Neural crest cell (in vitro differentiated cells): ENCODE measurements at regions not wholly inside any gene's neighbourhood (a gene's known extent, or its start where the extent isn't known, plus 50 kb on each side); places are given as distances from the start of the nearest gene placed in this dataset.

Experiments
- DNase-seq: peaks from one replicate; pipeline ENCODE4 v3.0.0; 2021; ENCODE audit warnings: low read depth, mixed read lengths, low spot score
- H3K27ac Mint-ChIP-seq: one replicate; pipeline ENCODE4 v1.8.0; 2021; ENCODE audit warnings: mild to moderate bottlenecking, mixed read lengths; ENCODE audit not compliant: unreplicated experiment
- H3K27me3 Mint-ChIP-seq: 2 replicates; pipeline ENCODE4 v1.8.0; 2021; ENCODE audit warnings: low read depth, mild to moderate bottlenecking, mixed read lengths
- H3K36me3 Mint-ChIP-seq: 2 replicates; pipeline ENCODE4 v1.8.0; 2021; ENCODE audit warnings: low read depth, mild to moderate bottlenecking, mixed read lengths
- H3K4me1 Mint-ChIP-seq: 2 replicates; pipeline ENCODE4 v1.8.0; 2021; ENCODE audit warnings: mixed read lengths
- H3K4me3 Mint-ChIP-seq: one replicate; pipeline ENCODE4 v1.8.0; 2021; ENCODE audit warnings: mild to moderate bottlenecking, mixed read lengths
- H3K9me3 Mint-ChIP-seq: 2 replicates; pipeline ENCODE4 v1.8.0; 2021; ENCODE audit warnings: mixed read lengths
- TF ChIP-seq, protein P1 (sequence below): fragments of 200-600 bp; sonication (generic); conservative IDR thresholded peaks from 2 replicates; pipeline ENCODE4 v1.5.0; 2021; ENCODE audit warnings: antibody characterized with exemption, mild to moderate bottlenecking

DNA sequence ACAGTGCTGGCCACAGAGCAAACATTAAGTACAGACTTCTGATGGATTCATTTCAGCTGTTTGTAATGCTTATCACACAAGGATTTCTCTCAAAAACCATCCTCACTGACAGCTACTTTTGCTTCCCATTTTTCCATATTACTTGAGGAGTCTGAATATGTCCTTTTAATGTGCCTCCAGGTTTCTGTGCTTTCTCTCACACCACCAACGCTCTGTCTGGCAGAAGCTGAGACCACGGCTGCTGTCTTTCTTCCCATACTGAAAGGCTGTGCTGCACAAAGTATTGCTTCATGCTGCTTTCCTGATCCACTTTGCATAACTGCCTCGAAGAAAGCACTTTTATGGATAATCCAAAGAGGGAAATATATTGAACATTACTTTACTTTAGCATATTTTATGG lies 312.1 kb upstream of the ZEB2 start:
- no peak for DNase-seq
- Mint-ChIP-seq H3K4me3 (no peak overlapping the region), H3K9me3 (peaks cover 5% of the 10 kb centered on the region), H3K27ac (no peak overlapping the region), H3K27me3 (no peaks in the 10 kb centered on the region), H3K4me1 (no peaks in the 10 kb centered on the region), H3K36me3 (no peaks in the 10 kb centered on the region)
- TF ChIP-seq, protein P1, sequence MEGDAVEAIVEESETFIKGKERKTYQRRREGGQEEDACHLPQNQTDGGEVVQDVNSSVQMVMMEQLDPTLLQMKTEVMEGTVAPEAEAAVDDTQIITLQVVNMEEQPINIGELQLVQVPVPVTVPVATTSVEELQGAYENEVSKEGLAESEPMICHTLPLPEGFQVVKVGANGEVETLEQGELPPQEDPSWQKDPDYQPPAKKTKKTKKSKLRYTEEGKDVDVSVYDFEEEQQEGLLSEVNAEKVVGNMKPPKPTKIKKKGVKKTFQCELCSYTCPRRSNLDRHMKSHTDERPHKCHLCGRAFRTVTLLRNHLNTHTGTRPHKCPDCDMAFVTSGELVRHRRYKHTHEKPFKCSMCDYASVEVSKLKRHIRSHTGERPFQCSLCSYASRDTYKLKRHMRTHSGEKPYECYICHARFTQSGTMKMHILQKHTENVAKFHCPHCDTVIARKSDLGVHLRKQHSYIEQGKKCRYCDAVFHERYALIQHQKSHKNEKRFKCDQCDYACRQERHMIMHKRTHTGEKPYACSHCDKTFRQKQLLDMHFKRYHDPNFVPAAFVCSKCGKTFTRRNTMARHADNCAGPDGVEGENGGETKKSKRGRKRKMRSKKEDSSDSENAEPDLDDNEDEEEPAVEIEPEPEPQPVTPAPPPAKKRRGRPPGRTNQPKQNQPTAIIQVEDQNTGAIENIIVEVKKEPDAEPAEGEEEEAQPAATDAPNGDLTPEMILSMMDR: no peak

DNA sequence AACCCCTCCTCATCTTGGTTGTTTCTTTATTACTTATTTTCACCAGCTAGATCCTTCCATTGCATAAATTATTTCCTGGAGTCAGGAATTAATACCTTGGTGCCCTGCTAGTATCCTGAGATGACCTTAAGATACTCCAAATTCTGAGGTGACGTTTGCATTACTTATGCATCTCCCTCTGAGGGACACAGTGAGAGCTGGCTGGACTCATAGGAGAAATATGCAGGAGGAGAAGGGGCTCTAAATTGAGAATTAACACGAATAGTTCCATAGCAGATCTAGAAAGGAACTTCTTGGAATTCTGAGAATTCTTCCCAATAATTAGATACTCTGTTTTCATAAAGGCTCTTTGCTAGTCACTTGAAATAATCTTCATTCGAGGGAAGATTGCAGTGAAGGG lies 310.6 kb upstream of the ZEB2 start:
- TF ChIP-seq, protein P1: no peak
- Mint-ChIP-seq H3K36me3 (no peaks in the 10 kb centered on the region), H3K4me1 (no peaks in the 10 kb centered on the region), H3K27ac (no peak overlapping the region), H3K27me3 (no peaks in the 10 kb centered on the region), H3K9me3 (peaks cover 8% of the 10 kb centered on the region), H3K4me3 (no peak overlapping the region)
- no peak for DNase-seq

DNA sequence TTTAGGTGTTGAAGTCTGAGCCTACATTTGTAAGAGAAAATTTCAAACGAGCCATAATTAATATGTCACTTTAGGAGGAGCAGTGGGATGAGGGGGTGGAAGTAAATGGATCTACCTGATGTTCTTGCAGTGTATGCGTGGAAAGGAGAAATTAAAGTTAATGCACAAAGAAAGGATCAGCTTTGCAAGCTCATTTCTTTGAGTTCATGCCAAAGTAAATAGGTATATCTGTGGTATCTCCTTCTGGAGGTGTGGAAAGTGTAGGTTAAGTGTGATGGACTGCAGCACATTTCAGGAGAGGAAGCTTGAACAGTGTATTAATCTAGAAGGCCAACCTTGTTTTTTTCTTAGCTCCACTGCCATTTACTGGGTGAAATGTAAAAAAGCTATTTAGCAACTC lies 307.5 kb upstream of the ZEB2 start:
- TF ChIP-seq, protein P1: no peak
- H3K9me3 Mint-ChIP-seq: peaks cover 9% of the 10 kb centered on the region
- no peak overlapping the region for H3K4me3 Mint-ChIP-seq
- DNase-seq: no peak
- H3K4me1 Mint-ChIP-seq: peaks cover 4% of the 10 kb centered on the region
- no peaks in the 10 kb centered on the region for H3K27me3 Mint-ChIP-seq
- H3K36me3 Mint-ChIP-seq: no peaks in the 10 kb centered on the region
- H3K27ac Mint-ChIP-seq: no peak overlapping the region

DNA sequence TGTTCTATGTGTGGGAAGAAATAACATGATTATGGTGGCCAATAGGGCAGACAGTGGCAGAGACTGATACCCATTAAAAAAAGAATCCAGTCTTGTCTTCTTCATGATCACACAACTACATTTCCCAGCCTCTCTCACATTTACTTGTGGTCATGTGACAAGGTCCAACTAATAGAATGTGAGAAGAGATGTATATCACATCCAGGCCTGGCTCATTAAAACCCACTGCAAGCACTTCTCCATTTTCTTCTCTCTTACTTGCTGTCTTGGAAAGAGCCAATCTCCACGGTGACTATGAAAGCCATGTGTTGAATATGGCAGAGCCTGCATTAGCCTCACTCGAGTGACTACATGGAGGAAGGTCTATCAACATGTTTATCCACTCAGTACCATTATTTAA lies 306.2 kb upstream of the ZEB2 start:
- H3K27me3 Mint-ChIP-seq: no peaks in the 10 kb centered on the region
- H3K4me3 Mint-ChIP-seq: no peak overlapping the region
- peaks cover 16% of the 10 kb centered on the region for H3K9me3 Mint-ChIP-seq
- H3K4me1 Mint-ChIP-seq: peaks cover 4% of the 10 kb centered on the region
- H3K27ac Mint-ChIP-seq: no peak overlapping the region
- TF ChIP-seq, protein P1: no peak
- H3K36me3 Mint-ChIP-seq: peaks cover 3% of the 10 kb centered on the region
- no peak for DNase-seq

DNA sequence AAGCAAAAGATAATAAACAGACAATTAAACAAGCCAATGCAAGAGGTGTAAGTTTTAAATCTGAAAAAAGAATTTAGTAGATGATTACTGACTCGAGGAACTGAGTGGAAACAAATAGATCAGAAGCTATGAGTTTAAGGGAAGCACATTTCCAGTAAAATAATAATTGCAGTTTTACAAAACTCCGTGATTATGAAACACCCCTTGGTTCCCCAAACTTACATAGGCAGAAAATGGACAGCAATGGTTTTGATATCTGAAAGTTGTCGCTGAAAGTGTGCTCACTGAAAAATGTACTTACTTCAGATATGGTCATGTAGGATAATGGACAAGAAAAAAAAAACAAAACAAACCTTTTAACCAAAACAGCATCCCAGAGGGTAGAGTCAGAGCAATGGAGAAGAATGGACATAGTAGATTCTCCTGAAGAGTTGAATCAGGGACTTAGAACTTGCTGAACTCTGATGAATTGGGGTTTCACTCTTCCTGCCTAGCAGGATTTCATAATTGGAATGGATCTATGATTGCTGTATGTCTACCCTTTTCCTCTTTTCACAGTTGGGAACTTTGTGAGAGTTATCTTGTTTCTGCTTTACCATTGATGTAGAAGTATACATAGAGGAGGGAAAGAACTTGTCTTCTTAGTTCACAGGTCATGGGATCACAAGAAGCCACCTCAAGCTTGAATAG lies 305.6 kb upstream of the ZEB2 start:
- DNase-seq: no peak
- TF ChIP-seq, protein P1: no peak
- no peak overlapping the region for H3K4me3 Mint-ChIP-seq
- H3K4me1 Mint-ChIP-seq: peaks cover 4% of the 10 kb centered on the region
- H3K27ac Mint-ChIP-seq: no peak overlapping the region
- H3K9me3 Mint-ChIP-seq: peaks cover 16% of the 10 kb centered on the region
- no peaks in the 10 kb centered on the region for H3K27me3 Mint-ChIP-seq
- H3K36me3 Mint-ChIP-seq: peaks cover 3% of the 10 kb centered on the region
